ENCODE measurements at regions not wholly inside any gene's neighbourhood (a gene's known extent, or its start where the extent isn't known, plus 50 kb on each side); places are given as distances from the start of the nearest gene placed in this dataset.

DNA sequence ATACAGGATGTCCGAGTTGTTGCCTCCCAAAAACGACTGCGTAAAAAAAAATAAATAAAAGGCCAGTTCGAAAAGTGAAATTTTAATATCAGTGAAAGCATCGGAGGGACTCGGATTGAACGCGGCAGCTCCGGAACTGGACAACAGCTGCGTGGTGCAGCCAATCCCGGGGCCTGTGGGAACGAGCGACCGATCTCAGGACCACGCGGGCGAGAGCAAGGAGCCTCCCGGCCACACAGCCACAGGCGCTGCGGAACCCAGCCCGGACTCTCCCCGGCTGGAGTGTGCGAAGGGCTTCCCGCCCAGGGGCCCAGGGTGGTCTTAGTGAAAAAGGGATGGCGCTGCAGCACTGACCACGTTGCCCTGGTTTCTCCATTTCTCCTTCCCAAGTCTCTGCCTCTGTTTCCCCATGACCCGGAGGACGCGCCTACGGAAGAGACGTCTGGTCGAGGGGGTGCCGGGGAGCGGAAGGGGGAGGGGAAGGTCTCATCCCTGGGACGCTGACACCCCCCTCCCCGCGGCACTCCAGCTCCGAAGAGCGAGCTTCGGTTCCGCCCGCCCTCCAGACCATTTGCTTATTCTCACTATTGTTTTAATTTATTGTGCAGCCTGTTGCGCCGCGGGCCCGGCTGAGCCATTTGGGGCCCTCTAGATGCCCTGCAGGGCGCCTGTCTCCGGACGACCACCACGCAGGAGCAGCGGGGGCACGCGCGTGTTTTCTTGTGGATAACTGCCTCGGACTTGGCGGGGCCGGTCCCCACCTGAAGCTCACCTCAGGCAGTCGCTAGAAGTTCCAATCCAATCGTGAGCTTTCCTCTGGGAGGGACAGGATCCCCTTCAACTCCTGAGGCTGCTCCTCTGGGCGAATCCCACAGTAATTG is 303.0 kb downstream of the PARP8 start:
- TF ChIP-seq ZNF8 (CRISPR knock-in tag; IDR thresholded peaks at IDR 0.05) (no peak), BACH2 (CRISPR knock-in tag; IDR thresholded peaks at IDR 0.05; ENCODE audit: borderline replicate concordance) (no peak)
- TF ChIP-seq, protein P1, sequence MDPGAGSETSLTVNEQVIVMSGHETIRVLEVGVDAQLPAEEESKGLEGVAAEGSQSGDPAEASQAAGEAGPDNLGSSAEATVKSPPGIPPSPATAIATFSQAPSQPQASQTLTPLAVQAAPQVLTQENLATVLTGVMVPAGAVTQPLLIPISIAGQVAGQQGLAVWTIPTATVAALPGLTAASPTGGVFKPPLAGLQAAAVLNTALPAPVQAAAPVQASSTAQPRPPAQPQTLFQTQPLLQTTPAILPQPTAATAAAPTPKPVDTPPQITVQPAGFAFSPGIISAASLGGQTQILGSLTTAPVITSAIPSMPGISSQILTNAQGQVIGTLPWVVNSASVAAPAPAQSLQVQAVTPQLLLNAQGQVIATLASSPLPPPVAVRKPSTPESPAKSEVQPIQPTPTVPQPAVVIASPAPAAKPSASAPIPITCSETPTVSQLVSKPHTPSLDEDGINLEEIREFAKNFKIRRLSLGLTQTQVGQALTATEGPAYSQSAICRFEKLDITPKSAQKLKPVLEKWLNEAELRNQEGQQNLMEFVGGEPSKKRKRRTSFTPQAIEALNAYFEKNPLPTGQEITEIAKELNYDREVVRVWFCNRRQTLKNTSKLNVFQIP (CRISPR knock-in tag; IDR thresholded peaks at IDR 0.05; ENCODE audit: borderline replicate concordance, low read depth), result no peak

All from SK-N-SH treated with all-trans-retinoic acid at 6 μM for 48 hours (cell line).